Neural cell (in vitro differentiated cells): ENCODE measurements at regions not wholly inside any gene's neighbourhood (a gene's known extent, or its start where the extent isn't known, plus 50 kb on each side); places are given as distances from the start of the nearest gene placed in this dataset.
A peak's percentile ranks its signal among the peaks of the same experiment; 100 is the strongest.

ENCODE experiments used
- H2AFZ ChIP-seq: fragments of 200-600, 300-800 bp; sonication (generic), shearing (Covaris generic); 2 replicates; pipeline ENCODE4 v1.6.0; 2014; ENCODE audit warnings: low read depth, mild to moderate bottlenecking, antibody characterized with exemption, low read length, moderate library complexity
- H3F3A ChIP-seq: fragments of 200-600 bp; shearing (Covaris generic); 2 replicates; pipeline ENCODE4 v1.6.1; 2016; ENCODE audit warnings: mild to moderate bottlenecking, moderate library complexity, mixed read lengths, antibody characterized with exemption, low read length; ENCODE audit not compliant: insufficient read depth, poor library complexity, severe bottlenecking
- H3K27ac ChIP-seq: fragments of 200-600, 300-800 bp; sonication (generic), shearing (Covaris generic); 2 replicates; pipeline ENCODE4 v1.5.1; 2014; ENCODE audit warnings: mild to moderate bottlenecking, low read length, moderate library complexity
- H3K27me3 ChIP-seq: fragments of 300-800, 200-600 bp; sonication (generic), shearing (Covaris generic); 2 replicates; pipeline ENCODE4 v1.6.0; 2014; ENCODE audit warnings: mild to moderate bottlenecking, low read depth, low read length, moderate library complexity; ENCODE audit not compliant: insufficient read depth
- H3K36me3 ChIP-seq: fragments of 300-800, 200-600 bp; sonication (generic), shearing (Covaris generic); 2 replicates; pipeline ENCODE4 v1.5.1; 2014; ENCODE audit warnings: mild to moderate bottlenecking, antibody characterized with exemption, low read length, moderate library complexity; ENCODE audit not compliant: insufficient read depth
- H3K4me2 ChIP-seq: fragments of 300-800, 200-600 bp; sonication (generic), shearing (Covaris generic); 2 replicates; pipeline ENCODE4 v1.6.0; 2014; ENCODE audit warnings: mild to moderate bottlenecking, low read length
- H3K4me3 ChIP-seq: fragments of 300-800, 200-600 bp; sonication (generic), shearing (Covaris generic); 2 replicates; pipeline ENCODE4 v1.5.1; 2014; ENCODE audit warnings: mild to moderate bottlenecking, low read length, moderate library complexity
- H3K79me2 ChIP-seq: fragments of 200-600 bp; shearing (Covaris generic); replicated peaks from 2 replicates; pipeline ENCODE4 v1.6.0; 2014; ENCODE audit warnings: mild to moderate bottlenecking, low read length, moderate library complexity; ENCODE audit not compliant: insufficient read depth
- H3K9ac ChIP-seq: fragments of 300-800, 200-600 bp; sonication (generic), shearing (Covaris generic); 2 replicates; pipeline ENCODE4 v1.6.1; 2016; ENCODE audit warnings: mild to moderate bottlenecking, low read length, mixed read lengths
- H3K9me2 ChIP-seq: fragments of 200-600 bp; shearing (Covaris generic); 2 replicates; pipeline ENCODE4 v1.6.1; 2016; ENCODE audit warnings: mild to moderate bottlenecking, low read length, mixed read lengths; ENCODE audit not compliant: insufficient read depth
- H3K9me3 ChIP-seq: fragments of 200-600, 300-800 bp; sonication (generic), shearing (Covaris generic); 2 replicates; pipeline ENCODE4 v1.6.1; 2016; ENCODE audit warnings: mild to moderate bottlenecking, mixed run types, low read length, moderate library complexity, mixed read lengths
- H4K20me1 ChIP-seq: fragments of 200-600 bp; shearing (Covaris generic); 2 replicates; pipeline ENCODE4 v1.6.1; 2016; ENCODE audit warnings: mild to moderate bottlenecking, mixed run types; ENCODE audit not compliant: insufficient read depth
- CTCF ChIP-seq: fragments of 450-650 bp; IDR thresholded peaks from 2 replicates; pipeline ENCODE4 v1.5.1; 2014; ENCODE audit warnings: antibody characterized with exemption, mild to moderate bottlenecking, moderate library complexity; ENCODE audit not compliant: poor library complexity, severe bottlenecking
- EP300 ChIP-seq: fragments of 450-650 bp; conservative IDR thresholded peaks from 2 replicates; pipeline ENCODE4 v1.6.1; 2014; ENCODE audit warnings: antibody characterized with exemption, mild to moderate bottlenecking, moderate library complexity; ENCODE audit not compliant: poor library complexity, severe bottlenecking
- EZH2 ChIP-seq: fragments of 200-600, 300-800 bp; shearing (Covaris generic), sonication (generic); IDR thresholded peaks from 2 replicates; pipeline ENCODE4 v1.6.1; 2014; ENCODE audit warnings: antibody characterized with exemption, low read length, borderline replicate concordance, mild to moderate bottlenecking; ENCODE audit not compliant: insufficient read depth, poor library complexity, severe bottlenecking
- MXI1 ChIP-seq: fragments of 450-650 bp; conservative IDR thresholded peaks from 2 replicates; pipeline ENCODE4 v1.6.1; 2014; ENCODE audit warnings: antibody characterized with exemption, mild to moderate bottlenecking; ENCODE audit not compliant: poor library complexity, severe bottlenecking
- POLR2AphosphoS5 ChIP-seq: IDR thresholded peaks from 2 replicates; pipeline ENCODE4 v1.6.1; 2012
- RAD21 ChIP-seq: fragments of 450-650 bp; conservative IDR thresholded peaks from 2 replicates; pipeline ENCODE4 v1.6.1; 2014; ENCODE audit warnings: antibody characterized with exemption, mild to moderate bottlenecking, moderate library complexity
- SMC3 ChIP-seq: fragments of 450-650 bp; conservative IDR thresholded peaks from 2 replicates; pipeline ENCODE4 v1.6.1; 2014; ENCODE audit warnings: antibody characterized with exemption, mild to moderate bottlenecking, moderate library complexity; ENCODE audit not compliant: poor library complexity
- TAF1 ChIP-seq: IDR thresholded peaks from 2 replicates; pipeline ENCODE4 v1.6.1; 2012; ENCODE audit warnings: low read depth
- TF ChIP-seq, protein P1 (sequence below): IDR thresholded peaks from 2 replicates; pipeline ENCODE4 v1.6.1; 2012; ENCODE audit warnings: borderline replicate concordance

DNA sequence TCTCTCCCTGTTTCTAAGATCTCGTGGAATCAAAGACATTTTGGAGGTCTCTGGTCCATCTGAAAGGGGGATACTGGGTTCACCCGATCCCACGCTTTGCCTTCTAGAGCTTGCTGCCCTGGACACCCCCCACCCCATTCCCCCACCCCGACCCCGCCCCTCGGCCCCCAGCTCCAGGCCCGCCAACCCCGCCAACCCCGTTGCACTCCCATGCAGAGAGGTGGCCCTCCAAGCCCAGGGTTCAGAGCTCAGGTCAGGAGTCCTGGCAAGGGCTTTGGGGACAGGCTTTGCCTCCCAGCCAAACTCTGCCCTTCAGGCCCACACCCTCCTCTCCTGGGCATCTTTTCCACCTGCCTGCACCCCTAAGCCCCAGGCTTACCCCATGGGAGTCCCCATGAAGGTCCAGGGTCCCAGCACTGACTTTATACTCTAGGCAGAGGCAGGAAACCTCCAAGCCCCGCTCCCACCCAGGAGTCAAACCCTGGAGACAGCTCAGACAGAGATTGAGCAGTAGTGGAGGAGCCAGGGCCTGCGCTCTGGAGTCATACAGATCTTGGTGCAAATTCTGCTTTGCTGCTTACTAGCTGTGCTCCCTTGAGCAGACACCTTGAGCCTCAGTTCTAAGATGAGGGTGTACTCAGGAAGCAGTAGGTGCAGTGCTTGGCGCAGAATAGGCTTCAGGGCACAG lies 155.9 kb downstream of the FOXD2 start:
- no peaks in the 10 kb centered on the region for H3F3A ChIP-seq
- H4K20me1 ChIP-seq, result no peaks in the 10 kb centered on the region
- H3K27ac ChIP-seq, result no peak overlapping the region
- no peaks in the 10 kb centered on the region for H3K9me3 ChIP-seq
- peaks cover 30% of the 10 kb centered on the region for H3K27me3 ChIP-seq
- no peak overlapping the region for H2AFZ ChIP-seq
- no peaks in the 10 kb centered on the region for H3K79me2 ChIP-seq
- H3K9me2 ChIP-seq, result no peaks in the 10 kb centered on the region
- no peak overlapping the region for H3K4me2 ChIP-seq
- no peaks in the 10 kb centered on the region for H3K36me3 ChIP-seq
- TF ChIP-seq, protein P1, sequence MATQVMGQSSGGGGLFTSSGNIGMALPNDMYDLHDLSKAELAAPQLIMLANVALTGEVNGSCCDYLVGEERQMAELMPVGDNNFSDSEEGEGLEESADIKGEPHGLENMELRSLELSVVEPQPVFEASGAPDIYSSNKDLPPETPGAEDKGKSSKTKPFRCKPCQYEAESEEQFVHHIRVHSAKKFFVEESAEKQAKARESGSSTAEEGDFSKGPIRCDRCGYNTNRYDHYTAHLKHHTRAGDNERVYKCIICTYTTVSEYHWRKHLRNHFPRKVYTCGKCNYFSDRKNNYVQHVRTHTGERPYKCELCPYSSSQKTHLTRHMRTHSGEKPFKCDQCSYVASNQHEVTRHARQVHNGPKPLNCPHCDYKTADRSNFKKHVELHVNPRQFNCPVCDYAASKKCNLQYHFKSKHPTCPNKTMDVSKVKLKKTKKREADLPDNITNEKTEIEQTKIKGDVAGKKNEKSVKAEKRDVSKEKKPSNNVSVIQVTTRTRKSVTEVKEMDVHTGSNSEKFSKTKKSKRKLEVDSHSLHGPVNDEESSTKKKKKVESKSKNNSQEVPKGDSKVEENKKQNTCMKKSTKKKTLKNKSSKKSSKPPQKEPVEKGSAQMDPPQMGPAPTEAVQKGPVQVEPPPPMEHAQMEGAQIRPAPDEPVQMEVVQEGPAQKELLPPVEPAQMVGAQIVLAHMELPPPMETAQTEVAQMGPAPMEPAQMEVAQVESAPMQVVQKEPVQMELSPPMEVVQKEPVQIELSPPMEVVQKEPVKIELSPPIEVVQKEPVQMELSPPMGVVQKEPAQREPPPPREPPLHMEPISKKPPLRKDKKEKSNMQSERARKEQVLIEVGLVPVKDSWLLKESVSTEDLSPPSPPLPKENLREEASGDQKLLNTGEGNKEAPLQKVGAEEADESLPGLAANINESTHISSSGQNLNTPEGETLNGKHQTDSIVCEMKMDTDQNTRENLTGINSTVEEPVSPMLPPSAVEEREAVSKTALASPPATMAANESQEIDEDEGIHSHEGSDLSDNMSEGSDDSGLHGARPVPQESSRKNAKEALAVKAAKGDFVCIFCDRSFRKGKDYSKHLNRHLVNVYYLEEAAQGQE, result no peak
- no peak for TF ChIP-seq MXI1
- TF ChIP-seq EZH2, result no peak
- TF ChIP-seq POLR2AphosphoS5, result no peak
- no peak for TF ChIP-seq CTCF
- TF ChIP-seq RAD21, result no peak
- no peak for TF ChIP-seq TAF1
- no peak for TF ChIP-seq EP300
- no peak overlapping the region for H3K9ac ChIP-seq
- peak overlapping the region; percentile 59 for H3K4me3 ChIP-seq

- no peaks in the 10 kb centered on the region for H3K9me3 ChIP-seq
- H3K79me2 ChIP-seq, result no peaks in the 10 kb centered on the region
- H3K9me2 ChIP-seq, result no peaks in the 10 kb centered on the region
- no peaks in the 10 kb centered on the region for H3K36me3 ChIP-seq
- H3K4me3 ChIP-seq, result no peak overlapping the region
- TF ChIP-seq, protein P1, result no peak
- TF ChIP-seq CTCF, result no peak
- TF ChIP-seq SMC3, result no peak
- TF ChIP-seq MXI1, result no peak
- TF ChIP-seq POLR2AphosphoS5, result no peak
- TF ChIP-seq TAF1, result no peak
- TF ChIP-seq RAD21, result no peak
- no peak for TF ChIP-seq EZH2
- H3K27ac ChIP-seq, result no peak overlapping the region
- H4K20me1 ChIP-seq, result no peaks in the 10 kb centered on the region
- H3K9ac ChIP-seq, result no peak overlapping the region
- H3K4me2 ChIP-seq, result no peak overlapping the region
- no peaks in the 10 kb centered on the region for H3F3A ChIP-seq
- H3K27me3 ChIP-seq, result peaks cover 30% of the 10 kb centered on the region
- H2AFZ ChIP-seq, result no peak overlapping the region
Observed at GRCh38 chr1:47594627-47595026, 156.8 kb downstream of the FOXD2 start.
